Loucy (cell line): ENCODE measurements at regions not wholly inside any gene's neighbourhood (a gene's known extent, or its start where the extent isn't known, plus 50 kb on each side); places are given as distances from the start of the nearest gene placed in this dataset.

Source experiments
- H2AFZ ChIP-seq: fragments of 200-600 bp; sonication (generic); 2 replicates; pipeline ENCODE4 v1.6.0; 2016; ENCODE audit warnings: antibody characterized with exemption, mild to moderate bottlenecking, low read length, moderate library complexity
- H3F3A ChIP-seq: fragments of 200-600 bp; 2 replicates; pipeline ENCODE4 v1.6.0; 2016; ENCODE audit warnings: antibody characterized with exemption, low read depth, mild to moderate bottlenecking
- H3K27me3 ChIP-seq: fragments of 200-600 bp; sonication (generic); 2 replicates; pipeline ENCODE4 v1.6.1; 2014; ENCODE audit warnings: low read length, mild to moderate bottlenecking; ENCODE audit not compliant: insufficient read depth, poor library complexity, severe bottlenecking
- H3K36me3 ChIP-seq: fragments of 200-600 bp; sonication (generic); 2 replicates; pipeline ENCODE4 v1.6.1; 2016; ENCODE audit warnings: low read length; ENCODE audit not compliant: insufficient read depth
- H3K4me1 ChIP-seq: fragments of 200-600 bp; sonication (generic); 2 replicates; pipeline ENCODE4 v1.5.1; 2014; ENCODE audit warnings: low read length, mild to moderate bottlenecking; ENCODE audit not compliant: insufficient read depth, poor library complexity, severe bottlenecking
- H3K4me2 ChIP-seq: fragments of 200-600 bp; sonication (generic); 2 replicates; pipeline ENCODE4 v1.6.0; 2014; ENCODE audit warnings: antibody characterized with exemption, low read length, low read depth, mild to moderate bottlenecking; ENCODE audit not compliant: poor library complexity, severe bottlenecking
- H3K4me3 ChIP-seq: fragments of 200-600 bp; sonication (generic); 2 replicates; pipeline ENCODE4 v1.5.1; 2014; ENCODE audit warnings: low read length, mild to moderate bottlenecking, mixed read lengths; ENCODE audit not compliant: poor library complexity, severe bottlenecking
- H3K79me2 ChIP-seq: fragments of 200-600 bp; sonication (generic); 2 replicates; pipeline ENCODE4 v1.6.1; 2014; ENCODE audit warnings: low read length; ENCODE audit not compliant: insufficient read depth
- H3K9ac ChIP-seq: fragments of 200-600 bp; sonication (generic); 2 replicates; pipeline ENCODE4 v1.6.0; 2014; ENCODE audit warnings: mild to moderate bottlenecking, low read depth, low read length, moderate library complexity; ENCODE audit not compliant: poor library complexity, severe bottlenecking
- H3K9me2 ChIP-seq: fragments of 200-600 bp; sonication (generic); replicated peaks from 2 replicates; pipeline ENCODE4 v1.6.1; 2016; ENCODE audit warnings: low read depth, low read length, mixed read lengths
- H3K9me3 ChIP-seq: fragments of 200-600 bp; sonication (generic); 2 replicates; pipeline ENCODE4 v1.6.1; 2014; ENCODE audit warnings: mild to moderate bottlenecking, antibody characterized with exemption, low read length, low read depth; ENCODE audit not compliant: insufficient read depth
- H4K20me1 ChIP-seq: fragments of 200-600 bp; sonication (generic); 2 replicates; pipeline ENCODE4 v1.6.0; 2014; ENCODE audit warnings: antibody characterized with exemption, low read length, mild to moderate bottlenecking; ENCODE audit not compliant: insufficient read depth, poor library complexity, severe bottlenecking
- EZH2phosphoT487 ChIP-seq: fragments of 200-600 bp; IDR thresholded peaks from 2 replicates; pipeline ENCODE4 v1.6.1; 2018; ENCODE audit warnings: antibody characterized with exemption, mild to moderate bottlenecking, moderate library complexity, borderline replicate concordance
- TF ChIP-seq, protein P1 (sequence below): fragments of 200-600 bp; sonication (generic); conservative IDR thresholded peaks from 2 replicates; pipeline ENCODE4 v1.5.1; 2014; ENCODE audit warnings: mild to moderate bottlenecking, antibody characterized with exemption, low read length

DNA sequence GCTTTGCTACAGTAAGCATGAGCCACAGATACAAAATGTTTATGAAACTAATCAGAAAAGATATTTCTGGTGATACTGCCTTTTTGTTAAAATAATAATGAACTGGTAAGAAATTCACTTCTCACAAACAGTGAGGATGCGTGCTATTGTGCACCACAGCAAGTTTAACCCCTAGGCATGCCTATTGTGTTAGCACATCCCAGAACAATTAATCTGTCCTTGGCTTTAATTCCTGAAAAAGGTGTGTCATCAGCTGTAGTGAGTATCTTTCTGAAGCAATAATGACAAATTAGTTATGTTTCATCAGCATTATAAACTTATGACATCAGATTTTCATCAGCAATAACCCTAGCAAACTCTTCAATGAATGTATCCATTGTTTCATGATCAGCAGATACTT, 1307.2 kb downstream of the EFNA5 start:
- no peaks in the 10 kb centered on the region for H3K4me1 ChIP-seq
- H3K36me3 ChIP-seq = no peaks in the 10 kb centered on the region
- H2AFZ ChIP-seq = no peak overlapping the region
- H3K9ac ChIP-seq = no peak overlapping the region
- H3K27me3 ChIP-seq = no peaks in the 10 kb centered on the region
- TF ChIP-seq EZH2phosphoT487 = no peak
- TF ChIP-seq, protein P1, sequence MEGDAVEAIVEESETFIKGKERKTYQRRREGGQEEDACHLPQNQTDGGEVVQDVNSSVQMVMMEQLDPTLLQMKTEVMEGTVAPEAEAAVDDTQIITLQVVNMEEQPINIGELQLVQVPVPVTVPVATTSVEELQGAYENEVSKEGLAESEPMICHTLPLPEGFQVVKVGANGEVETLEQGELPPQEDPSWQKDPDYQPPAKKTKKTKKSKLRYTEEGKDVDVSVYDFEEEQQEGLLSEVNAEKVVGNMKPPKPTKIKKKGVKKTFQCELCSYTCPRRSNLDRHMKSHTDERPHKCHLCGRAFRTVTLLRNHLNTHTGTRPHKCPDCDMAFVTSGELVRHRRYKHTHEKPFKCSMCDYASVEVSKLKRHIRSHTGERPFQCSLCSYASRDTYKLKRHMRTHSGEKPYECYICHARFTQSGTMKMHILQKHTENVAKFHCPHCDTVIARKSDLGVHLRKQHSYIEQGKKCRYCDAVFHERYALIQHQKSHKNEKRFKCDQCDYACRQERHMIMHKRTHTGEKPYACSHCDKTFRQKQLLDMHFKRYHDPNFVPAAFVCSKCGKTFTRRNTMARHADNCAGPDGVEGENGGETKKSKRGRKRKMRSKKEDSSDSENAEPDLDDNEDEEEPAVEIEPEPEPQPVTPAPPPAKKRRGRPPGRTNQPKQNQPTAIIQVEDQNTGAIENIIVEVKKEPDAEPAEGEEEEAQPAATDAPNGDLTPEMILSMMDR = no peak
- no peaks in the 10 kb centered on the region for H3K9me2 ChIP-seq
- no peaks in the 10 kb centered on the region for H4K20me1 ChIP-seq
- H3F3A ChIP-seq = no peaks in the 10 kb centered on the region
- H3K4me3 ChIP-seq = no peak overlapping the region
- H3K9me3 ChIP-seq = no peaks in the 10 kb centered on the region
- H3K79me2 ChIP-seq = no peaks in the 10 kb centered on the region
- H3K4me2 ChIP-seq = no peak overlapping the region

DNA sequence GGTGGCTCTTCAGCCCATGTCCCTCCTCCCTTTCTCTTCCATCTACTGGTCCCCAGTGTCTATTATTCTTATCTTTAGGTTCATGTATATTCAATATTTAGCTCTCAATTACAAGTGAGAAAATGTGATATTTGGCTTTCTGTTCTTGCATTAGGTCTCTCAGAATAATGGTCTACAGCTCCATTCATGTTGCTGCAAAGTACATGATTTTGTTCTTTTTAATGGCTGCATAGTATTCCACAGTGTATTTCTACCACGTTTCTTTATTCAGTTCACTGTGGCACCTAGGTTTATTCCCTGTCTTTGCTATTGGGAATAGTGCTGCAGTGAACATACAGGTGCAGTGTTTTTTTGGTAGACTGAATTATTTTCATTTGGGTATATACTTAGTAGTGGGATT, 1308.8 kb downstream of the EFNA5 start:
- H3K9me2 ChIP-seq = no peaks in the 10 kb centered on the region
- no peaks in the 10 kb centered on the region for H3K79me2 ChIP-seq
- H4K20me1 ChIP-seq = no peaks in the 10 kb centered on the region
- H3K4me1 ChIP-seq = peaks cover 4% of the 10 kb centered on the region
- no peak overlapping the region for H3K4me3 ChIP-seq
- H2AFZ ChIP-seq = no peak overlapping the region
- no peaks in the 10 kb centered on the region for H3K9me3 ChIP-seq
- no peaks in the 10 kb centered on the region for H3K27me3 ChIP-seq
- H3K9ac ChIP-seq = no peak overlapping the region
- H3K4me2 ChIP-seq = no peak overlapping the region
- H3F3A ChIP-seq = no peaks in the 10 kb centered on the region
- no peaks in the 10 kb centered on the region for H3K36me3 ChIP-seq
- TF ChIP-seq, protein P1 = no peak
- TF ChIP-seq EZH2phosphoT487 = no peak

GRCh38 chr5:106331415-106331814, 1339.3 kb downstream of the EFNA5 start:
- no peak overlapping the region for H3K9ac ChIP-seq
- H3F3A ChIP-seq = no peaks in the 10 kb centered on the region
- no peaks in the 10 kb centered on the region for H3K27me3 ChIP-seq
- H3K9me3 ChIP-seq = no peaks in the 10 kb centered on the region
- no peaks in the 10 kb centered on the region for H3K9me2 ChIP-seq
- H2AFZ ChIP-seq = no peak overlapping the region
- no peaks in the 10 kb centered on the region for H3K79me2 ChIP-seq
- H3K4me2 ChIP-seq = no peak overlapping the region
- H3K4me3 ChIP-seq = no peak overlapping the region
- no peaks in the 10 kb centered on the region for H3K4me1 ChIP-seq
- TF ChIP-seq EZH2phosphoT487 = no peak
- TF ChIP-seq, protein P1 = no peak
- no peaks in the 10 kb centered on the region for H3K36me3 ChIP-seq
- H4K20me1 ChIP-seq = no peaks in the 10 kb centered on the region
